GM18867 (cell line): ENCODE measurements at regions not wholly inside any gene's neighbourhood (a gene's known extent, or its start where the extent isn't known, plus 50 kb on each side); places are given as distances from the start of the nearest gene placed in this dataset.
A peak's percentile ranks its signal among the peaks of the same experiment; 100 is the strongest.
"Not testable (repeated sequence)": the region's sequence is repeated elsewhere in the genome, so short reads cannot be mapped to it uniquely, and the experiment has no call there.

ENCODE experiments used
- ATAC-seq: cut with Tn5 transposase; IDR thresholded peaks from one replicate; pipeline ENCODE4 v1.9.1; 2021; ENCODE audit warnings: mild to moderate bottlenecking, moderate library complexity; ENCODE audit not compliant: unreplicated experiment

DNA sequence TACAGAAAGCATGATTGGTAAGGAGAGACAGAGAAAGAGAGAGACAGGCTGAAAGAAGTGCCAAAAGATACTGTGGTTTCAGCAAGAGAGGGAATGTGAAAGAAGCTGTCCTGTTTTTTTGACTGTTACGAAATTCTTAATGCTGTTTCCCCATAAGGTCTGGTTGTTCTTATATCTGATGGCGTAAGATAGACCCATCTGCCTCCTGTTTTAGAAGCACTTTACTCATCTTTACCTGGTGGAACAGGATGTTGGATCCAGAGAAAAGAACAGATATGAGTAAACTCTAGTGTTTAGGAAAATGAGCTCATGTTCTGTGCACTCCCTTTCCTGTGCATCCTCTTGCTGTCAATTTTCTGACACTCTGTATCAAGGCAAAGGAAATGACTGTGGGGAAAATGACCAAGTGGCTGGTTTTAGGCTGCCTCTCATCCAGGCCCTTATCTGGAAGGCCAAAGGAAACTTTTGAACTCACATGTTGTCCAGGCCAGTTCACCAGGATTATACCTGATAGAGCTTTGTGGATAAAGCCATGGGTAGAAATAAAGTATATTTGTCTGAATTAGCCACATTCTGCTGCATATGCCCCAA, 311.7 kb upstream of the HTR2C start:
- ATAC-seq = no peak

DNA sequence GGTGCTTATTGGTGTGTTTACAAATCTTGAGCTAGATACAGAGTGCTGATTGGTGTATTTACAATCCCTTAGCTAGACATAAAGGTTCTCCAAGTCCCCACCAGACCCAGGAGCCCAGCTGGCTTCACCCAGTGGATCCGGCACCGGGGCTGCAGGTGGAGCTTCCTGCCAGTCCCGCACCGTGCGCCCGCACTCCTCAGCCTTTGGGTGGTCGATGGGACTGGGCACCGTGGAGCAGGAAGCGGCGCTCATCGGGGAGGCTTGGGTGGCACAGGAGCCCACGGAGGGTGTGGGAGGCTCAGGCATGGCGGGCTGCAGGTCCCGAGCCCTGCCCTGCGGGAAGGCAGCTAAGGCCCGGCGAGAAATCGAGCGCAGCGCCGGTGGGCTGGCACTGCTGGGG, 313.5 kb upstream of the HTR2C start:
- ATAC-seq = not testable (repeated sequence)

DNA sequence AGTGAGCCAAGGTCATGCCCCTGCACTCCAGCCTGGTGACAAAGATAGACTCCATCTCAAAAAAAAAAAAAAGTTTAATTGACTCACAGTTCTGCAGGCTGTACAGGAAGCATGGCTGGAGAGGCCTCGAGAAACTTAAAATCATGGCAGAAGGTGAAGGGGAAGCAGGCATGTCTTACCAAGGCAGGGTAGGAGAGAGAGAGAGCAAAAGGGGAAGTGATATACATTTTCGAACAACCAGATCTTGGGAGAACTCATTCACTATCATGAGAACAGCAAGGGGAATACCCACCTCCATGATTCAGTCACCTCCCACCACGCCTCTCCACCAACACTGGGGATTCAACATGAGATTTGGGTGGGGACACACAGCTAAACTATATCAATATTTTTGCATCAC, 315.2 kb upstream of the HTR2C start:
- no peak for ATAC-seq

DNA sequence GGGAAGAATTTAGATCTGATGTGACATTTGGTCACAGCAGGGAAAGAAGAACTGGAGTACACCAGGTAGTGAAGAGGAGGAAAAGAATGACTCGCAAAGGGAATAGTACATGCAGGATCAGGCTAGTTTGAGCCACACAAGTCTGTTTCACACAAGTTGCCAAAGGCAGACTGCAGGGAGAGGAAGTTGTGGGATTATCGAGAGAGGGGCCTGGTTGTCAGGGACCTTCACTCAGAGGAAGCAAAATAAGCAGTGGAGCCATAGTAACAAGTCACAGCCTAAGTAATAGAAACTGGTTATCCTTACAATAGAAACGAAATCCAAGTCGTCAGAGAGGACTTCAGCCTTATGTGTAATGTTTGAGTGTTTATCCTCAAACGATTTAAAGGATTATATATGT, 316.7 kb upstream of the HTR2C start:
- ATAC-seq = no peak

DNA sequence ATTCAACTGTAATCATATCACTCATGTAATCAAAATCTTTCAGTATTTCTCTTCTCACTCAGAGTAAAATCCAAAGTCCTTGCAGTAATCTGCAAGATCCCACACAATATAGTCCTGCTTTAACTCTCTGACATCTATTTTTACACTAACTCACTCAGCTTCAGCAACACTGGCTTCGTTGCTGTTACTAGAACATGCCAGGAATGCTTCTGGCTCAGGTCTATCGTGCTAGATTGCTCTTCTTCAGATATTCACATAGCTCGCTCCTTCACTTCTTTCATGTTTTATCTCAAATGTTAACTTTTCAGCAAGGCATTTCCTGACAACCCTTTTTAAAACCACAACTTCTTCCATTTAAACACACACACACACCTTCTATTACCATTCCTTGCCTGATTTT, 331.7 kb upstream of the HTR2C start:
- ATAC-seq = no peak

DNA sequence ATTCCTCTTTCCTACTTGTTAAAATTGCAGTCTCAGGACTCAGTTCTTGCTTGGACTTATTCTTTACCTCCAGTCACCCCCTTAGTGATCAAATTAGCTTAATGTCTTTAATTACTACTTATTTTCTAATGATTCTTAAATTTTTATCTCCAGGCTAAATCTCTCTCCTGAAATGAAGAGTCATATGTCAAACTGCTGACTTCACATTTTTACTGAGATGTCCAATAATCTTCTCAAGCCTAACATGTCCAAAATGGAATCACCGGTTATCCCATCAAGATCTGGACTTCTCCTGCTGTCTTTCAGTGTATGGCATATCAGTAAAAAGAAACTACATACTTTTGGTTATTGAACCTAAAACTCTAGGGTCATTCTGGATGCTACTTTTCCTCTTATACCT, 332.3 kb upstream of the HTR2C start:
- no peak for ATAC-seq

DNA sequence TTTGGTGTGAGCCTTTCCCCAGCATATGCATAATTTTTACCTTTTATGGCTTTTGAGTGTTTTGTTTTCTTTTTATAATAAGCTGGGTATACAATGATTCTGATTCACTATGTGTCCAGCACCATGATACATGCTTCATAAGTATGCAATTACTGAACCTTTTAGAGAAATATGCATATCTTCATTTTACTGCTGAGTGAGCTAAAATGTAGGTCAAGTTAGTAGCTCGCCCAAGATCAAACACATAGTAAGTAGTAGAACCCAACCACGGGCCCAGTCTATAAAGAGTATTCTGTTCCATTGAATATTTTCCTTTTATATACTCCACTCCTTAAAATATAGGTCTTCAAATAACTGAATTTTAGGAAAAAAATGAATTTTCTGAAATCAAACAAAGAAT, 362.4 kb upstream of the HTR2C start:
- ATAC-seq = no peak

DNA sequence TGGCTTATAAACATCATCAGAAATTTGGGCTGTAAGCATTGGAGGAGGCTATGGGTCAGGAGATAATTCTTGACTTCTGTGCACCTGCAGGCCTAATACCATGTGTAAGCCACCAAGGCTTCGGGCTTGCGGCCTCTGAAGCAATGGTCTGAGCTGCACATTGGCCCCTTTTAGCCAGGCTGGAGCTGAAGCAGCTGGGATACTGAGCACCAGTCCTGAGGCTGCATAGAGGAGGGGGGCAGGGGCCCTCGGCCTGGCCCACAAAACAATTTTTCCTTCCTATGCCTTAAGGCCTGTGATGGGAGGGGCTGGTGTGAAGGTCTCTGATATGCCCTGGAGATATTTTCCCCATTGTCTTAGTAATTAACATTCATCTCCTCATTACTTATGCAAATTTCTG, 373.0 kb upstream of the HTR2C start:
- no peak for ATAC-seq

DNA sequence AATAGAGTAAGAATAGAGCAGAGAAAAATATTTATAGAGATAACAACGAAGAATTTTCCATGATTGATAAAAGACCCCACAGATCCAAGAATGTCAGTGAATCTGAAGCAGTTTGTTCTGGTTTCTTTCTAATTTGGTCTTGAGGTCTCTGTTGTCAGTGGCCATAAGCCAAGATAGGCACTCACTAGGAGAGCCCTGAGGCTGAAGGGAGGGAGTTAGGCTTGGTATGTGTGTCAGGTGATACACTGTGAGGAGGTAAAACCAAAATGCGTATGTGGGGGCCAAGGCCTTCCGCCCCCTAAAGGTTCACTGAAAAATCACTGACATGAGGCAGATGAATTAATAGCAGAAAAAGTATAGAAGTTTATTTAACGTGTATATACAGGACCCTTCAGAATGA, 382.3 kb upstream of the HTR2C start:
- ATAC-seq = no peak

DNA sequence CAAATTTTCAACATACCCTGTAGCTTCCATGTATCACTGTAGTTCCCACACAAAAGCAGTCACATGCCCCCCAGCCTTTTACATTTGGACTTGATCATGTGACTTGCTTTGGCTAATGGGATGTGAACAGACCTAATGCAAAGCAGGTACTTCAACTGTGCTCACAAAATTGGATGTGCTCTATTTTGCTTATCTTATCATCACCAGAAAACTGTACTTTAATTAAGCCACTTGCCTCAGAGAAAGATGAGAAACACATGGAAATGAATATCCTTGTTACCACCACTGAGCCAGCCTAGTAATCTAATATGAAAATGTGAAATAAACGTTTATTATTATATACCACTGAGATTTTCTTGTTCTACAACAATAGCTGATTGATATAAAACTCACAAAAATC, 402.7 kb upstream of the HTR2C start:
- no peak for ATAC-seq

DNA sequence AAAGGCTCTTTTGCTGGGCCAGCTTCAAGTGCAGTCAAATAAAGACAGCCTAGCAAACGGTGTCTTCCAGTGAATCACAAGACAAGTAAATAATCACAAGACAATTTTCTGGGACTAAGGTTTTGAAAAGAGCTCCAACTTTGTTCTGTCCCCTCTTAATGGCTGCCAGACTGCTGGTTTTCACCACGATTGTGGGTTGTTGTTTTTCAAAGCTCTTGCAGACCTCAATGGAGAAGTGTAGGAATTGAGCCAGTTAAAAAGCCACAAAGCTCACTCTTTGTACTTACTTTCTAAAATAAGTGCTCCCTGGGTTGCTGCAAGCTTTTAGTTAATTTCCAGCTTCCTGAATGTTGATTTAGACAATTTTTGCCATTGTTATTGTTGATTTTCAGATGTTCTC, 405.8 kb upstream of the HTR2C start:
- ATAC-seq = no peak

DNA sequence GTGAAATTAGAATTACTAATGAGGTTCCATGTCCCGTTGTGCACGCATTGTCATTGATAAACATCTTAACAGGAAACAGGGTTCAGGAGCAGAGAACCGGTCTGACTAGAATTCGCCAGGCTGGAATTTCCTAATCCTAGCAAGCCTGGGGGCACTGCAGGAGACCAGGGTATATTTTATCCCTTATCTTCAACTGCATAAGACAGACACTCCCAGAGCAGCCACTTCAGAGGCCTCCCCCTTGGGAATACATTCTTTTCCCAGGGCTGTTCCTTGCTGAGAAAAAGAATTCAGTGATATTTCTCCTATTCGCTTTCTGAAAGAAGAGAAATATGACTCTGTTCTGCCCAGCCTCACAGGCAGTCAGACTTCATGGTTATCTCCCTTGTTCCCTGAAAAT, 416.6 kb upstream of the HTR2C start:
- ATAC-seq = not testable (repeated sequence)

DNA sequence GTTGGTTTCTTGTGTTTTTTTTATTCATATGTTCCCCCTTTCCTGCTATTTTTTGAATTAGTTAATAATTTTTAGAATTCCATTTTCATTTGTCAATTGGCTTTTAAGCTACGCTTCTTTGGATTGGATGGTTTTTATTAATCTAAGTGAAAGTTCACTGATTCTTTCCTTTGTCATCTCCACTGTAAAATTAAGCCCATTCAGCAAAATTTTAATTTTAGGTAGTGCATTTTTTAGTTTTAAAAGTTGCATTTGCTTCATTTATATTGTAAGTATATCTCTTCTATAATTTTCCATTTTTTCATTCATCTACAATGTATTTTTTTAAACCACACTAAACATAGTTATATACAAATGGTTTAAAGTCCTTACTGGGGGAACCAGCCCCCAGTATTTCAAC, 417.3 kb upstream of the HTR2C start:
- no peak for ATAC-seq

DNA sequence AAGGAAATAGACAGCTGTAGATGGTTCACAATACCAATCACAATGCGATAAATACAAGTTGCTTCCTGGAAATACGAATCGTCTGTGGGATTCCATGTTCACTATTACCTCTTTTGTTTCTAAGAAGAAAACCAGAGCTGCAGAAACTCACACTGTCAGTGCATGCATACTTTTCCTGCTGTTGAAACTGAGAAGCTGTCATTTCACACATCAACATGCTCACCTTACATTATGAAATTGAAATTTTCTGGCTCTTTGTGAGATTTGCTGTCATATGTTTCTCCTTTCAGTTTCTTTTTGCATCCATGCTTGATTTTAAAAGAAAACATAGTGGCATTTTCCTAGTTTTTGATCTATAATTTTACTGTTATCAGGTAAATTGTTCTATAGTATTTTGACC, 418.3 kb upstream of the HTR2C start:
- ATAC-seq = no peak

DNA sequence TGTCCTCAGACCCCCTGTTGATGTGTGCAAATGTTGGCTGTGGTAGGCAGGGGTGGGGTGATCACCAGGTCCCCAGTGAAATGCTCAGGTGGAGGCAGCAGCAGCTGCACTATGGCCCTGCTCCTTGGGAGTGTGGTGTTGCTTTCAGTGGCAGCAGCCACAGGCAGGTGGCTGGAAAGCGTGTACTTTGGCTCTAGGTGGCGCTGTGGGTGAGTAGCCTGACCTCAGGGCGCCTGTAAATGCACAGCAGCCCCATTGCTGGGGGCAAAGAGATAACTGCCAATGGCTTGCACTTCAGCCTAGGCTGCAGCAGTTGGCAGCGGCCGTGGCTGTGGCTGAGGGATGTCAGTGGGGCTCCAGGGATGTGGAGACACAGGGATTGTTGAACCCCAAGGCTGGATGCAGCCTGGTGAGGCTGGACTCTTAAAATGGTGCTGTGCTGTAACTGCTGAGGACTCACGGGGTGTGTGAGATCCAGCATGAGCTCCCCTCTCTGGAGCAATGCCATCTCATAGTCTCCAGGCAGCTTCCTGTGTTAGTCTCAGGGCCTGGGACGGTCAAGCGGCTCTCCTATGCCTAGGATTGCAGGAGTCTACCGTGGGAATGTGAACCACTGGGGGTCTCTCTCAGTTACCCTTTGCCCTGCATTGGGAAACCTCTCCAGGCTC, 421.7 kb upstream of the HTR2C start:
- ATAC-seq = peak; percentile 76

DNA sequence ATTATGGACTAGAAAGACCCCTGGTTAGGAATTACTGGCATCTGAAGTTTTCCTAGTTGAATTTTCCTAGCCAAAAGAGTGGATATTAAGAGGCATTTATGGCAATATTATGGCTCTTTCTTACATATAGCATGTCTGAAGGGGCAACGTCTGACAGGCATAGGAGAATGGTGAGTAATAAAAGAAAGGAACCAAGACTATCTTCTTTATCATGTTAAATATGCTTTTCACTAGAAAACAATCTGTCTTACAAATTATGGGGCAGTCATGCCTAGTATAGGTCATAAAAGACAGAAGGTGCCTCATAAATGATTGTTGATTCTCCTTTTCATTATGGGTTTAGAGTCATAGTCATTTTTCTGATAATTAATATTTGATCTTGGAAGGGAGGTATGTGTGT, 431.1 kb upstream of the HTR2C start:
- no peak for ATAC-seq

DNA sequence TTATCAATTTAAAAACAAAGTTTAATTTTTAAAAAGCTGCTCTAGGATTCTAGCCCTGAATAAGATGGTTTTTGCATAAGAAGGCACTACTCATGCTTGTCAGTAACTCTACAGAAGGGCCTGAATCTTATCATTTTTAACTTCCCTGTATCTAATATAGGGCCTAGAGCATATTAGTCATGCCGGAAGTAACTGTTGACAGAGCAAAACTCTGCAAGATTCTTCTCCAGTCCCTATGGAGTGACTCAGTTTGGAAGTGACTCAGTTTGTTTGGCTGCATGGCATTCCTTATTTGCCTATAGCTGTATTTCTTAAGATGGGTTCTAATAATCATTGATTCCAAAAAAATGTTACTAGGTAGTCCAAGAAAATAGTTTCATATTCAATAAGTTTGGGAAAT, 431.8 kb upstream of the HTR2C start:
- ATAC-seq = no peak

DNA sequence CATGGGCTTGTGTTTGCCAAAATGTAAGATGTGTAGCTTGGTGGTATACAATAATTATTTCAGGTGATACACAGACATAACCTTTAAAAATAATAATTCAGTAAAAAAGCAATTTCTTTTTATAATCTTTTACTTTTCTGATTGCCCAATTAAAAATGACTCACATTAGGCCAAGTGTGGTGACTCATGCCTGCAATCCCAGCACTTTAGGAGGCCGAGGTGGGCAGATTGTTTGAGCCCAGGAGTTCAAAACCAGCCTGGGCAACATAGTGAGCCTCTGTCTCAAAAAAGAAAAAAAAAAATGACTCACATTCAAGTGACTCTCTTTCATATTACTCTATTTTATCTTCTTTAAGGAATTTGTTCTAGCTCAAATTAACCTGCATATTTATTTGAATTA, 449.4 kb upstream of the HTR2C start:
- no peak for ATAC-seq

DNA sequence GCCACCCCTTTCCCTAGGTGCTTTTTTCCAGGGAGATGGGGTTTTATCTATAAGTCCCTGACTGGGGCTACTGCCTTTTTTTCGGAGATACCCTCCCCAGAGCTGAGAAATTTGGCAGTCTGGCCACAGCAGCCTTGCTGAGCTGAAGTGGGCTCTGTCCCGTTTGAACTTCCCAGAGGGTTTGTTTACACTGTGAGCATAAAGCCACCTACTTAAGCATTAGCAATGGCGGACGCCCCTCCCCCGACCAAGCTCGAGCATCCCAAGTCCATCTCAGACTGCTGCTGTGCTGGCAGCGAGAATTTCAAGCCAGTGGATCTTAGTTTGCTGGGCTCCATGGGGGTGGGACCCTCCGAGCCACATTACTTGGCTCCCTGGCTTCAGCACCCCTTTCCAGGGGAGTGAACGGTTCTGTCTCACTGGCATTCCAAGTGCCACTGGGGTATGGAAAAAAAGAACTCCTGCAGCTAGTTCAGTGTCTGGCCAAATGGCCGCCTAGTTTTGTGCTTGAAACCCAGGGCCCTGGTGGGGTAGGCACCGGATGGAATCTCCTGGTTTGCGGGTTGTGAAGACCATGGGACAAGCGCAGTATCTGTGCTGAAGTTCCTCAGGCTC, 456.4 kb upstream of the HTR2C start:
- no peak for ATAC-seq

DNA sequence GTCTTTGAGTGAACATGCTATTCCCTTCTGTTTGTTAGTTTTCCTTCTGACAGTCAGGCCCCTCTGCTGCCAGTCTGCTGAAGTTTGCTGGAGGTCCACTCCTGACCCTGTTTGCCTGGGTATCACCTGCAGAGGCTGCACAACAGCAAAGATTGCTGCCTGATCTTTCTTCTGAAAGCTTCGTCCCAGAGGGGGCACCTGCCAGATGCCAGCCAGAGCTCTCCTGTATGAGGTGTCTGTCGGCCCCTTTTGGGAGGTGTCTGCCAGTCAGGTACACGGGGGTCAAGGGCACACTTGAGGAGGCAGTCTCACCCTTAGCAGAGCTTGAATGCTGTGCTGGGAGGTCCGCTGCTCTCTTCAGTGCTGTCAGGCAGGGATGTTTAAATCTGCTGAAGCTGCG, 456.9 kb upstream of the HTR2C start:
- ATAC-seq = no peak

DNA sequence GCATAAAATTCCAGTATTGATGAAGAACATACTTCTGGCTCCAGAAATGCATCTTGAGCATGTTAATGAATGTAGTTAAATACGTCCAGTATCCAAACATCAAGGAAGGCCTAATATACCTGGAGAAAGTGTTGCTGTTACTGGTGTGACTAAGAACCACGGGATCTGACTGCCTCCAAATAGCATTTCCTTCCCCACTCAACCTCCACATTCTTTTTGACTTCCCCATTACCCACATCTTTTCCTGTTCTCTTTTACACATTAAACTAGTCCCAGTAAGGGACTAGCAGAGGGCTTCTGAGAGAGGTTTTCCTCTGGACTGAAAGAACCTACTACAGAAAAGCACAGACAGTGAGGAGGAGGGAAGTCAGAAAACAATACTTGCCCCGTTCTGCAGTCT, 482.8 kb upstream of the HTR2C start:
- ATAC-seq = no peak

DNA sequence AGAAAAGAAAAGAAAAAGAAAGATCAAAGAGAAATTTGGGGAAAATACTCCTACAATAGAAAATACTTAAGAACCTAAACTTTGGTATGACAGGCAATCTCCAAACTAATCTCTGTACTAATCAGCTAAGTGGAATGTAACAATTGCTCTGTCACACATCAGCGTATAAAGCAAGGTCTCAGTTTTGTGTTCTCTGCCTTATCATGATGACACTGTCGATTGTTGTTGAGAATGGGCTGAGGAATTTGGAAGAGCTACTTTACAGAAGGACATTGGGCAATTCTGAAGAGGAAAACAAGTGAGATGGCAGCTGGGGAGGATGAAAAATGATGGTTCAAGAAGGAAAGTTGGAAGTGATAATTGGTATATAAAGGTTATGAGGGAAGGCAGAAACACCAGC, 486.0 kb upstream of the HTR2C start:
- no peak for ATAC-seq

DNA sequence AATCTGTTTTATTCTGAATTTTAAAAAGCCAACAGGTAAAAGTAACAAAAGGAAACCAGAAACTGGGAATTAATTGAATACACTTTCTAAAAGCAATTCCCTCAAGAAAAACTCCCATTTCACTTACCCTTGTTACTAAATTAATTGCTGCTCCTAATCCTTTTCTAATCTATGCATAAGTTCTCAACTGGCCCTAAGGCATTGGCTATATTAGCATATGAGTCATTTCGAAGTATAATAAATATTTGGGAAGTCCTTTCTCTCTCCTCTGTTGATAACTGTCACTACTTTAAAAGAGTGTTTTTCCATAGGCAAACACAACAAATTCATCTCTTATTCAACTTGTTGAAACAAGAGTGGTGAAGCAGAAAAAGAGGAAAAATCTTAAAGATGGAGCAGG, 486.5 kb upstream of the HTR2C start:
- no peak for ATAC-seq
